C4-2B (cell line): ENCODE measurements at regions not wholly inside any gene's neighbourhood (a gene's known extent, or its start where the extent isn't known, plus 50 kb on each side); places are given as distances from the start of the nearest gene placed in this dataset.

Source experiments
- CTCF ChIP-seq: fragments of 450-650 bp; conservative IDR thresholded peaks from 2 replicates; pipeline ENCODE4 v1.5.1; 2017; ENCODE audit warnings: mild to moderate bottlenecking
- ZFX ChIP-seq: fragments of 450-650 bp; IDR thresholded peaks from 2 replicates; pipeline ENCODE4 v1.6.1; 2017

- TF ChIP-seq CTCF (no peak), ZFX (no peak)
Measured at GRCh38 chr5:61953913-61954312, 352.1 kb upstream of the KIF2A start.
